WTC11 (cell line): ENCODE measurements at regions not wholly inside any gene's neighbourhood (a gene's known extent, or its start where the extent isn't known, plus 50 kb on each side); places are given as distances from the start of the nearest gene placed in this dataset.

Experiments used
- ATAC-seq: fragments of 200-7000 bp; cut with Tn5 transposase; 2 replicates; pipeline ENCODE4 v1.10.0; 2021; ENCODE audit warnings: mild to moderate bottlenecking, moderate library complexity
- CTCF ChIA-PET: fragments of 300-600 bp; sonication (Branson Sonifier 250); formaldehyde crosslinking; loops from one replicate; lab custom pipeline; 2021; ENCODE audit warnings: antibody characterized with exemption; lab: Charles Lee
- POLR2A ChIA-PET: fragments of 350-600 bp; sonication (Branson Sonifier 250); formaldehyde crosslinking; loops from one replicate; lab custom pipeline; 2021; ENCODE audit warnings: antibody characterized with exemption; lab: Charles Lee
- DNase-seq: peaks from one replicate; pipeline ENCODE4 v3.0.0; 2021; ENCODE audit warnings: low spot score
- H3K27ac Mint-ChIP-seq: 2 replicates; pipeline ENCODE4 v1.8.0; 2021; ENCODE audit warnings: mixed read lengths
- H3K27me3 Mint-ChIP-seq: 2 replicates; pipeline ENCODE4 v1.8.0; 2021; ENCODE audit warnings: low read depth, mild to moderate bottlenecking, moderate library complexity, mixed read lengths
- H3K36me3 Mint-ChIP-seq: 2 replicates; pipeline ENCODE4 v1.8.0; 2021; ENCODE audit warnings: mixed read lengths
- H3K4me1 Mint-ChIP-seq: 2 replicates; pipeline ENCODE4 v1.8.0; 2022; ENCODE audit warnings: mixed read lengths
- H3K4me3 Mint-ChIP-seq: 2 replicates; pipeline ENCODE4 v1.8.0; 2021; ENCODE audit warnings: mild to moderate bottlenecking, moderate library complexity, mixed read lengths
- H3K9me3 Mint-ChIP-seq: 2 replicates; pipeline ENCODE4 v1.8.0; 2021; ENCODE audit warnings: mixed read lengths
- ATF6 ChIP-seq: sonication (generic); formaldehyde crosslinking; IDR thresholded peaks from 2 replicates; pipeline ENCODE4 v1.8.1; 2023; ENCODE audit warnings: mild to moderate bottlenecking, missing genetic modification reagents
- ELF4 ChIP-seq: sonication (generic); formaldehyde crosslinking; IDR thresholded peaks from 2 replicates; pipeline ENCODE4 v1.8.1; 2022; ENCODE audit warnings: low read depth, mild to moderate bottlenecking, moderate library complexity, missing genetic modification reagents
- FOXK1 ChIP-seq: sonication (generic); formaldehyde crosslinking; IDR thresholded peaks from 2 replicates; pipeline ENCODE4 v1.8.0; 2022; ENCODE audit warnings: mild to moderate bottlenecking, moderate library complexity, missing genetic modification reagents
- FOXP1 ChIP-seq: sonication (generic); formaldehyde crosslinking; IDR thresholded peaks from 2 replicates; pipeline ENCODE4 v1.8.0; 2022; ENCODE audit warnings: missing genetic modification reagents, mild to moderate bottlenecking, moderate library complexity, borderline replicate concordance
- FOXP4 ChIP-seq: sonication (generic); formaldehyde crosslinking; IDR thresholded peaks from 2 replicates; pipeline ENCODE4 v1.8.0; 2022; ENCODE audit warnings: mild to moderate bottlenecking, missing genetic modification reagents
- GABPB1 ChIP-seq: sonication (generic); formaldehyde crosslinking; IDR thresholded peaks from 2 replicates; pipeline ENCODE4 v1.8.1; 2023; ENCODE audit warnings: mild to moderate bottlenecking, missing genetic modification reagents
- GRHL2 ChIP-seq: fragments of 250-450 bp; sonication (Bioruptor Pico); IDR thresholded peaks from 2 replicates; pipeline ENCODE4 v1.8.0; 2022; ENCODE audit warnings: mild to moderate bottlenecking, moderate library complexity; ENCODE audit not compliant: insufficient replicate concordance, severe bottlenecking
- HMGXB4 ChIP-seq: sonication (generic); formaldehyde crosslinking; IDR thresholded peaks from 2 replicates; pipeline ENCODE4 v1.8.1; 2023; ENCODE audit warnings: mild to moderate bottlenecking, moderate library complexity, missing genetic modification reagents
- IRF1 ChIP-seq: sonication (generic); formaldehyde crosslinking; IDR thresholded peaks from 2 replicates; pipeline ENCODE4 v1.8.0; 2023; ENCODE audit warnings: missing genetic modification reagents
- JAZF1 ChIP-seq: fragments of 250-450 bp; sonication (Bioruptor Pico); IDR thresholded peaks from 2 replicates; pipeline ENCODE4 v1.9.0; 2021; ENCODE audit warnings: moderate library complexity, mild to moderate bottlenecking, inconsistent platforms
- JUN ChIP-seq: sonication (generic); formaldehyde crosslinking; IDR thresholded peaks from 2 replicates; pipeline ENCODE4 v1.8.0; 2023; ENCODE audit warnings: mild to moderate bottlenecking, missing genetic modification reagents
- MXD4 ChIP-seq: fragments of 250-450 bp; sonication (Bioruptor Pico); IDR thresholded peaks from 2 replicates; pipeline ENCODE4 v1.8.0; 2021; ENCODE audit warnings: mild to moderate bottlenecking, moderate library complexity, borderline replicate concordance
- NFE2L1 ChIP-seq: sonication (generic); formaldehyde crosslinking; IDR thresholded peaks from 2 replicates; pipeline ENCODE4 v1.8.1; 2023; ENCODE audit warnings: missing genetic modification reagents
- PRDM15 ChIP-seq: sonication (generic); formaldehyde crosslinking; IDR thresholded peaks from 2 replicates; pipeline ENCODE4 v1.8.0; 2022; ENCODE audit warnings: missing genetic modification reagents
- USF2 ChIP-seq: sonication (generic); formaldehyde crosslinking; IDR thresholded peaks from 2 replicates; pipeline ENCODE4 v1.8.1; 2023; ENCODE audit warnings: mild to moderate bottlenecking, missing genetic modification reagents, moderate library complexity
- ZBTB43 ChIP-seq: sonication (generic); formaldehyde crosslinking; IDR thresholded peaks from 2 replicates; pipeline ENCODE4 v1.8.1; 2023; ENCODE audit warnings: mild to moderate bottlenecking, missing genetic modification reagents
- ZNF121 ChIP-seq: sonication (generic); formaldehyde crosslinking; IDR thresholded peaks from 2 replicates; pipeline ENCODE4 v1.8.0; 2023; ENCODE audit warnings: missing genetic modification reagents
- ZNF219 ChIP-seq: sonication (generic); formaldehyde crosslinking; IDR thresholded peaks from 2 replicates; pipeline ENCODE4 v1.8.0; 2023; ENCODE audit warnings: missing genetic modification reagents, mild to moderate bottlenecking, borderline replicate concordance
- ZNF232 ChIP-seq: sonication (generic); formaldehyde crosslinking; IDR thresholded peaks from 2 replicates; pipeline ENCODE4 v1.8.0; 2022; ENCODE audit warnings: mild to moderate bottlenecking, missing genetic modification reagents
- ZNF317 ChIP-seq: sonication (generic); formaldehyde crosslinking; IDR thresholded peaks from 2 replicates; pipeline ENCODE4 v1.8.1; 2023; ENCODE audit warnings: low read depth, mild to moderate bottlenecking, moderate library complexity, missing genetic modification reagents, borderline replicate concordance
- ZNF396 ChIP-seq: fragments of 250-450 bp; sonication (Bioruptor Pico); IDR thresholded peaks from 2 replicates; pipeline ENCODE4 v1.8.0; 2021; ENCODE audit warnings: mild to moderate bottlenecking, moderate library complexity, borderline replicate concordance
- ZNF423 ChIP-seq: fragments of 250-450 bp; sonication (Bioruptor Pico); IDR thresholded peaks from 2 replicates; pipeline ENCODE4 v2.1.2; 2022; ENCODE audit warnings: mild to moderate bottlenecking, moderate library complexity
- ZNF671 ChIP-seq: fragments of 250-450 bp; sonication (Bioruptor Pico); IDR thresholded peaks from 2 replicates; pipeline ENCODE4 v1.8.0; 2021; ENCODE audit warnings: mild to moderate bottlenecking

GRCh38 chr1:105964879-105965278 is 1091.6 kb upstream of the PRMT6 start (continued):
- TF ChIP-seq ATF6 = no peak
- no peak for TF ChIP-seq HMGXB4
- TF ChIP-seq ZNF232 = no peak
- no peak for TF ChIP-seq PRDM15 (CRISPR knock-in tag)
- TF ChIP-seq JAZF1 = no peak
- no peak for TF ChIP-seq ZNF671 (CRISPR knock-in tag)
- no peak for TF ChIP-seq GABPB1 (CRISPR knock-in tag)
- TF ChIP-seq ELF4 (CRISPR knock-in tag) = no peak
- no peak for TF ChIP-seq ZNF219 (CRISPR knock-in tag)
- TF ChIP-seq ZNF121 = no peak

- CTCF ChIA-PET = no interaction called here
- DNase-seq (no peak), ATAC-seq (no peak)
- no peaks in the 10 kb centered on the region for H3K27me3 Mint-ChIP-seq
- H3K4me1 Mint-ChIP-seq = no peaks in the 10 kb centered on the region
- H3K9me3 Mint-ChIP-seq = peaks cover 7% of the 10 kb centered on the region
- H3K4me3 Mint-ChIP-seq = no peak overlapping the region
- POLR2A ChIA-PET = no interaction called here
- H3K36me3 Mint-ChIP-seq = no peaks in the 10 kb centered on the region
- no peak overlapping the region for H3K27ac Mint-ChIP-seq
- TF ChIP-seq MXD4 (CRISPR knock-in tag) = no peak
- no peak for TF ChIP-seq FOXP1
- TF ChIP-seq ZNF423 = no peak
- no peak for TF ChIP-seq ZNF396
- no peak for TF ChIP-seq USF2 (CRISPR knock-in tag)
- no peak for TF ChIP-seq ZNF317 (CRISPR knock-in tag)
- no peak for TF ChIP-seq ZNF671 (CRISPR knock-in tag)
- no peak for TF ChIP-seq ZBTB43 (CRISPR knock-in tag)
- no peak for TF ChIP-seq GRHL2 (CRISPR knock-in tag)
- no peak for TF ChIP-seq NFE2L1 (CRISPR knock-in tag)
- TF ChIP-seq ATF6 = no peak
- TF ChIP-seq IRF1 = no peak
- no peak for TF ChIP-seq FOXP4 (CRISPR knock-in tag)
- no peak for TF ChIP-seq JUN (CRISPR knock-in tag)
- no peak for TF ChIP-seq GABPB1 (CRISPR knock-in tag)
- no peak for TF ChIP-seq FOXK1 (CRISPR knock-in tag)
These were observed 1059.0 kb upstream of the PRMT6 start for GRCh38 chr1:105997516-105997915.
